CD4-positive, alpha-beta T cell treated with Interleukin-4 for 1 hour (primary cell): ENCODE measurements at regions not wholly inside any gene's neighbourhood (a gene's known extent, or its start where the extent isn't known, plus 50 kb on each side); places are given as distances from the start of the nearest gene placed in this dataset.
"Not testable (repeated sequence)": the region's sequence is repeated elsewhere in the genome, so short reads cannot be mapped to it uniquely, and the experiment has no call there.

Source experiments
- DNase-seq, 2 donors: peaks; one replicate each; pipeline ENCODE4 v3.0.0-alpha.2; 2020 to 2022

DNA sequence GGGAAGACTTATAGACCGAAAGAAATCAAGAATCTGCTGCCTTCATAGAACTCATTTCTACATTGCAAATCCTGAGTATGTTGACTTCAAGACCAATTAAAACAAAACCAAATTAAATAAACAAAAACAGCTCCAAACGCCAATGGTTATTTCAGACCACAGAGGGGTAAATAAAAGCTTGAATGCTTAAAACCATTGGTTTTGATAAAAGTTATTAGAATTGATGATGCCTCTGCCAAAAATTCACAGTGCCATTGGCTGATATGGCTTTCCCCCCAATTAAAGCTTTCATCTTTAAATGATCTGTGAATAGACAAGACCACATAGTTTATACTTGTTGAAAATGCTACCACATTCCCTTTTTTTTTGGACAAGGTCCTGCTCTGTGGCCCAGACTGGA lies 188.5 kb downstream of the NFKBIZ start:
- DNase-seq: no peak

DNA sequence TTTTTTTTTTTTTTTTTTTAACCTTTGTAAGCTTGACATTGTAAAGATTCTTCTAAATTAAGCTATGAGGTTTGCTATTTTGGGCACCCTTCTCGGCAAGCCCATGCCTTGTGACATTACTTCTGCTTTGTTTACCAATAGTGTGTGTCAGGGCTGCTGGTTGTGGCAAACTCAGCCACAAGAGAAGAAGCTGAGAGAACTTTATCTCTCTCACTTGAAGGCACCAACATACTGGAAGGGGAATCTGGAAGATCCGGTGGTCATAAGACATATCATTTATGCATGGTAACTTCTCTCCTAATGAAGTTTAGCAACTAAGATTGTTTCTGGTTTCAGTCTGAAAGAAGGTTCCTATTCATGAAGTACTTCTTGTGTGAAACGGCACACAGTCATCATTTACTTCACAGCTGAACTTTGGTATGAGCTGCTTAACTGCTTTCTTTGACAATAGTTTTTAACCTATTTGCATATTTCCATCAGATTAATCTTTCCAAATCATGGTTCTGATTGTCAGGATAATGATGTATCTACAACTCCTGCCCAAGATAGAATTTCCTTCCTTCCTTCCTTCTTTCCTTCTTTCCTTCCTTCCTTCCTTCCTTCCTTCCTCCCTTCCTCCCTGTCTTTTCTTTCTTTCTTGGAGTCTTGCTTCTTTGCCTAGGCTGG lies 189.3 kb downstream of the NFKBIZ start:
- peak in 1 of 2 donors; percentile 20 for DNase-seq

DNA sequence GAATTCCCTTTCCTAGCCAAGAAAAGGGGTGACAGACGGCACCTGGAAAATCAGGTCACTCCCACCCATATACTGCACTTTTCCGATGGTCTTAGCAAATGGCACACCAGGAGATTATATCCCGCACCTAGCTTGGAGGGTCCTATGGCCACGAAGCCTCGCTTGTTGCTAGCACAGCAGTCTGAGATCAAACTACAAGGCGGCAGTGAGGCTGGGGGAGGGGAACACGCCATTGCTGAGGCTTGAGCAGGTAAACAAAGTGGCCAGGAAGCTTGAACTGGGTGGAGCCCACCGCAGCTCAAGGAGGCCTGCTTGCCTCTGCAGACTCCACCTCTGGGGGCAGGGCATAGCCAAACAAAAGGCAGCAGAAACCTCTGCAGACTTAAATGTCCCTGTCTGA lies 190.8 kb downstream of the NFKBIZ start:
- DNase-seq: not testable (repeated sequence)

GRCh38 chr3:102053375-102053989 lies 204.2 kb downstream of the NFKBIZ start:
- no peak for DNase-seq

- DNase-seq: no peak
Observed at GRCh38 chr3:102054543-102055080, 205.3 kb downstream of the NFKBIZ start.

- DNase-seq: peak; percentile 40 to 71
Observed at GRCh38 chr3:102057781-102058421, 208.6 kb downstream of the NFKBIZ start.

GRCh38 chr3:102059145-102059943 lies 210.0 kb downstream of the NFKBIZ start:
- peak; percentile 21 to 37 for DNase-seq

DNA sequence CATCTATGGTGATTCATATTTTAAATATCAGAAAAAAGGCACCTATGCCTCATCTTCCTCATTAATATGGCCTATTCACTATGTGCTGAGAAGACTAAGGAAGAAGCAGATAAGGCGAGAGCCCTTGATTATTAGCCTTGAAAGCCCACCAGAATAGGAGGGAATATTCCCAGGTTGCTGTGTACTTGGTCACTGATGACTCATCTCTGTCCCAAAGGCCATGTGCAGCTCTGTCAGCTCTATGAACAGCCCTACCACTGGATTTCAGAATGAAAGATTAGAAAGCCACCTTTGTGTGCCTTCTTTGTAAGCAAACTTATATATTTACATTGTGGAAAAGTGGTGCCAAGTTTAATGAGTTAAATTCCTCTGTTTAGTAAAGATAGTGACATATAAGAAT lies 211.5 kb downstream of the NFKBIZ start:
- no peak for DNase-seq

DNA sequence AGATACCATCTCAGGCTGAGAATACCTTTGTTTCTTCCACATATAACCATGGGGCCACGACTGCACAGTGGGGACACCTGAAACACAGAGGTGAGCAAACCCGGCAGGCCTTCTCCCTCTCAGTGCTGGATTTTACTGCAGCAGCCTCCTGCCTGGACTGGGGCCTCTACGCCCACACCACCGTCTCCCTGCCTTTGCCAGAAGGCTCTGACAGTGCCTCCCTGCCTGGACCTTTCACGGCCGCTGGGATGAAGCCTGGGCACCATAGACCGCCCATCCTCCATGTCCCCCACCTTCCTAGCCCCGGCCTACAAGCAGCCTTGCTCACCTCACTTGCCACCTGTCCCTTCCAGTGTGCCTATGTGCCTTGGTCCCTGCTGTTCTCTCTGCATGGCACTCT lies 214.3 kb downstream of the NFKBIZ start:
- DNase-seq: no peak

DNA sequence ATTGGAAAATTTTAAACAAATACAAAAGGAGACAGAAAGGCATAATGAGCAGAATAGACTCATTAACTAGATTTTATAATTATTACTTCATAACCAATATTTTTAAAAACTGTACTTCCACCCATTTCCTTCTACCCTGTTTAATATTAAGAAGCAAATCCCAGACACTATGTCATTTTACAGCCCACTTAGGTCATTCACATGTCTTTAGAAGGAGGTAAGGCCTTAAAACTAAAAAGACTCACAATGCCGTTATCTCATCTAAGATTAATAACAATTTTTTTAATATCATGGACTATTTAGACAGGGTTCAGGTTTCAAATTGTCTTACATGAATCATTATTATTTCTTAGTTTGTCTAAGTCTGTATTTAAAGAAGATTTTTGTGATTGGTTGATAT lies 217.2 kb downstream of the NFKBIZ start:
- DNase-seq: no peak

DNA sequence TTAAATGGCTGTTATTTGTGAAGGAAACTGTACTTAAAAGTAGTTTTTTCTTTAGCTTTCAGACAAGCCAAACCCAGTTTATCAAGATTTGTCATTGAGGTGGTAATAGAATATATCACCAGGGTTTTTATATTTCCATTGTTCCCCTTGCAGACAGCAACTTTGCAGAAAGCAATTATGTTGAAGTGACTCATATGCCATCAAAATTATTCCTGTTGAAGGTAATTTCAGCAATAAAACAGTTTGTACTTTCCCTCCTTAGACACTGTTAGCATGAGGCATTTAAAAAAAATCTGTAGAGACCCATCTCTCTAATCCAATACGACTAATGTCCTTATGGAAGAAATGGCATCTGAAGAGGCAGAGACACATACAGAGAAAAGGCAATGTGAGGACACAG lies 219.0 kb downstream of the NFKBIZ start:
- DNase-seq: no peak

DNA sequence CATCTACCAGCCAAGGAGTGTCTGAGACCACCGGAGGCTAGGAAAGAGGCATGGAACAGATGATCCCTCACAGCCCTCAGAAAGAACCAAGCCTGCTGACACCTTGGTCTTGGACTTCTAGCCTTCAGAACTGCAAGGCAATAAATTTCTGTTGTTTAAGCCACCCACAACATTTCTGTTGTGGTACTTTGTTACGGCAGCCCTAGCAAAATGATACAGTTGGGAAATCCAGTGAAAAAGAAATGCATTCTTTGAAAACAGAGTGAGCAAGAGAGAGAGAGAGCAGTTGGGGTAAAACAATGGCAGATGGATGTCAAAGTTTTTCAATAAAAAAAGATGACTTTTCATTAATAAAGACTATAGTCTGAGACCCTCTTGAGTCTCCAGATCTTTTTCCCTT lies 219.4 kb downstream of the NFKBIZ start:
- no peak for DNase-seq

DNA sequence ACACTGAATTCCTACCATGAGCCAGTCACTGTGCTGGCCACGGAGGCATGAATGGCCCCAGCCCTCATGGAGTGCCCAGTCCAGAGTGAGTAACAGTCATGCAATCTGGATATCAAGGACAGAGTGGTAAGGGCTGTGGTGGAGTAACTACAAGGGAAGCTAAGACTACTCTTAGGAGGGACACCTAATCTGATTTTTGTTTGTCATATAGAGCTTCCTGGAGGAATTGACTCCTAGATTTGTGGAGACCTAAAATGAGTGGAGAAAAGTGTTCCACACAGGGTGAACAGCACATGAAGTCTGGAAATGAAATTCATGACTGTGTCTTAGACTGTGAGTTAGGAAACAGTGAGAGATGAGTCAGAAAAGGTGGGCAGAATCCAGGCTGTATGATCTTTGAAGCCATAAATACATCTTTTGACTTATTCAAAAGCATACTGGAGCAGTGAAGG lies 219.9 kb downstream of the NFKBIZ start:
- no peak for DNase-seq

DNA sequence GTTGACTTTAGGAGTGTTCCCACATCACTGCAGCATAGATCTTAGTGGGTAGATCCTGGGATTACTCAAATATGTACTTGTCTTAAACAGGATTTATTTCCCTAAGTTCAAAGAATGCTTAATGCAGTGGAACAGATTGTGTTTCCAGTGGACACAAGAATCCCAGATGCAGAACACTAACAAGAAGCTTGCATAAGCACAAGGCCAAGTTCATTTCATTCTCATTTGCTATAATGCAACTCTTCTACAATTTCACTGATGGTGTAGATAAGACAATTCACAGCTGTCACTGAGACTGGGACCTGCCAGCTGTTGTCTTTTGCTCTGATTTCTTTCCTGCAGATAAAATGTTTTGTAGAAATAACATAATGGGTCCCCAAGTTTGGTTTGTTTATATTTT lies 225.6 kb downstream of the NFKBIZ start:
- no peak for DNase-seq

GRCh38 chr3:102078401-102078800 lies 229.1 kb downstream of the NFKBIZ start:
- DNase-seq: no peak

- peak; percentile 56 to 65 for DNase-seq
Observed at GRCh38 chr3:102078854-102079808, 229.8 kb downstream of the NFKBIZ start.

GRCh38 chr3:102079809-102080197 lies 230.5 kb downstream of the NFKBIZ start:
- no peak for DNase-seq

GRCh38 chr3:102081572-102082289 lies 232.4 kb downstream of the NFKBIZ start:
- DNase-seq: no peak

DNA sequence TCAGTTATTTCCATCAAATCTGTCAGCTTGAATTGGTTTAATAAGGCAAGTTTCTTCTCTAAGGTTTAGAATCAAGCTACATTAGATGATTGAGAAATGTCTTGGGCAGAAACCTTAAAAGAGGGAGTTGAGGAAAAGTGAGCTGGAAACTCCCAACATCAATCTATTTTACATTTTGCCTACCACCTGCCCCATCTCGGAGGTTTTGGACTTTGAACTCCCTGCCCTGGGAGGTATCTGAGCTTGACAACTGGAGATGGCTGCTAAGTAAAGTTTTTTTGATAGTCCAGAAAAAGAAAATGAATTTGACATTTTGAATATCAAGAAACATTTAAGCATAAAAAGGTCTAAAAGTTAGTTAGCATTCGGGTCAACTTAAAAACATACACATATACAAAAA lies 234.2 kb downstream of the NFKBIZ start:
- no peak for DNase-seq

DNA sequence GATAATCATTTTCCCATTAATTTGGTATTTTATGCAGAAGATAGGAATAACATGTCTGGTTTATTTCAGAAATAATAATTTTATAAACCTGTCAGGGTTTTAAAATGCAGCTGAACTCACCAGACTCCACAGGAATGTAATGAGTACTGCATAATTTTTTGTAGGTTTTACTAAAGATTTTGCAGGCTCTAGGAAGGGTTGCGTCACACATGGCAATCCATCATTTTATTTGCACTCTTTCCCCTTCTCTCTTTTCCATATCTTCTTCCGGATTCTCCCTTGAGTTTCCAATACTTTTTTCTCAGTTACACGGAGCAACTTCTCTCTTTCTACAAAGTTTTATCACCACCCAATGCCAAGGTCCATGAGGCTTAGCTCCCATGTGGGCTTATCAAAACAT lies 234.7 kb downstream of the NFKBIZ start:
- no peak for DNase-seq

- DNase-seq: no peak
Observed at GRCh38 chr3:102084704-102085103, 235.4 kb downstream of the NFKBIZ start.
